NCI-H2171 treated with DMSO at 0.1 percent for 48 hours (cell line): ENCODE measurements at regions not wholly inside any gene's neighbourhood (a gene's known extent, or its start where the extent isn't known, plus 50 kb on each side); places are given as distances from the start of the nearest gene placed in this dataset.

Experiments
- DNase-seq: peaks from one replicate; lab custom pipeline; 2025; lab: John Stamatoyannopoulos, UW

GRCh38 chr12:29879606-29880308 lies 96.0 kb upstream of the TMTC1 start:
- DNase-seq = no peak

DNA sequence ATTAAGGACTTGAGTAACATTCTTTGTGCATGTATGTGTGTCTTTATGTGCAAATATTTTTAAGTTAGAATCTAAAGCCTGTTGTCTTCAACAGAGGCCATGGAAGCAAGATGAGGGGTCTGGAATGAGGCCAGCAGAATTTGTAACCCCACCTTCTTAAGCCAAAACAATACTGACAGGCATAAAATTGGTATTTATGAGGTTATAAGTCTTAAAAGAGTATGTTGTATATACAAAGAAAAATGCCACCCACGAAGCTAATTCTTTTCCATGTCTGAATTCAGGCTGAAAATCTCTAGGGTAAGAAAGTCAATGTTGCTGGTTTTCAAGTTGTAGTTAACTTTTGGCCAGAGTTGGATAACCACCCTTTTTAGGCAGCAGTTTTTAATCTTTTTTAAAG lies 86.2 kb upstream of the TMTC1 start:
- DNase-seq = no peak

DNA sequence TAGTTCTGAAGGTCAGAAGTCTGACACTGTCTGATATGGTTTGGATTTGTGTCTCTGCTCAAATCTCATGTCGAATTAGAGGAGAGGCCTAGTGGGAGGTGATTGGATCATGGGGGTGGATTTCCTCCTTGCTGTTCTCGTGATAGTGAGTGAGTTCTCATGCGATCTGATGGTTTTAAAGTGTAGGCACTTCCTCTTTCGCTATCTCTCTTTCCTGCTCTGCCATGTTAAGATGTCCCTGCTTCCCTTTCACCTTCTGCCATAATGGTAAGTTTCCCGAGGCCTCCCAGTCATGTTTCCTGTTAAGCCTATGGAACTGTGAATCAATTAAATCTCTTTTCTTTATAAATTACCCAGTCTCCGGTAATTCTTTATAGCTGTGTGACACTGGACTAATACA lies 84.1 kb upstream of the TMTC1 start:
- DNase-seq = no peak

- DNase-seq = no peak
Measured at GRCh38 chr12:29863665-29864064, 79.9 kb upstream of the TMTC1 start.

DNA sequence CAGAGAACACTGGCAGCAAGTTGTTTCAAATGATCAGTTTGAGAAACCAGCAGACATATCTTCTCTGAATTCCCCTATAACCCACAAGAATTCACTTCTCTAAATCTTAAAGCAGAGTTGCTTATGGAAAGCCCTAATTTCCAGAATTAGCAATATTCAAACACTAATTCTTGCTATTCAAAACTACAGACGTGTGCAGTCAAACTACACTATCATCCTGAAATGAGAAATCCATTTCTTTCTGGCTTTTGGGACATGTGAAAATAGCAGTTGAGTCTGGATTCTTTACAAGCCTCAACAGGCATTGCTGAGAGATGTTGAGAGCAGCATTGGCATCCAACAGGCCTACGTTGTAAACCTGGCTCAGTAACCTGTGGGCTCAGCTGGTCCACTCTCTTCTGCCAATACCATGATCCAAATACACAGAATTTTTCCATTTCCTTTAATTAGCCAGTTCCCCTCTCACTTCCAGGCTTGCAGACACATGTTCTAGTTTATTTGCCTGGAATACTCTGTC lies 74.6 kb upstream of the TMTC1 start:
- no peak for DNase-seq

DNA sequence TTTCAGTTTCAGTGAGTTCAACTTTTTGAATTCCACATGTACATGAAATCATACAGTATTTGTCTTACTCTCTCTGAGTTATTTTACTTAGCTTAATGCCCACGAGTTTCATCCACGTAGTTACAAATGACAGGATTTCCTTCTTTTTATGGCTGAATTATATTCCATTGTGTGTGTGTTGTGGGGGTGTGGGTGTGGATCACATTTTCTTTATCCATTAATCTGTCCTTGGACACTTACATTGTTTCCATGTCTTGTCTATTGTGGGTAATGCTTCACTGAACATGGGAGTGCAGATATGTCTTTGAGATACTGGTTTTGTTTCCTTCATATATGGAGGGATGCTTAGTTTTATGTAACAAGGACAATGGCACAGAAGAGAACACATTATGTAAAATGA lies 63.5 kb upstream of the TMTC1 start:
- DNase-seq = no peak

DNA sequence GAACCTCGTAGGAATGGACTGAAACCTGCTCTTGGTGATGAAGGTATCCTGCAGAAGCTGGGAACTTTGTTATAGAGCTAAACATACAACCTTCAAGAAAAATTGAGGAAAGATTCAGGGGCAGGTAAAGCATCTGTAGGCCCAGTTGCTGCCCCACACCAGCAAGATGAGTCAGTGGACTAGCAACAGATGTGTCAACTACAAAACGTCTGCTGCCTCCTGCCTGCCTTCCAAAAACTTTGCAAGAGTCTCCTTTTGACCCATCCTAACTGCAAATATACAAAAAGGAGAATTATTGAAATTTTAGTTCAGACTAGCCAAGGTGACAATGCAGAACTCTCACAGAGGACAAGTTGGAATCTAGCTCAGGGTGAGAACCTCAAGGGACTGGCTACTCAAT lies 60.9 kb upstream of the TMTC1 start:
- no peak for DNase-seq

DNA sequence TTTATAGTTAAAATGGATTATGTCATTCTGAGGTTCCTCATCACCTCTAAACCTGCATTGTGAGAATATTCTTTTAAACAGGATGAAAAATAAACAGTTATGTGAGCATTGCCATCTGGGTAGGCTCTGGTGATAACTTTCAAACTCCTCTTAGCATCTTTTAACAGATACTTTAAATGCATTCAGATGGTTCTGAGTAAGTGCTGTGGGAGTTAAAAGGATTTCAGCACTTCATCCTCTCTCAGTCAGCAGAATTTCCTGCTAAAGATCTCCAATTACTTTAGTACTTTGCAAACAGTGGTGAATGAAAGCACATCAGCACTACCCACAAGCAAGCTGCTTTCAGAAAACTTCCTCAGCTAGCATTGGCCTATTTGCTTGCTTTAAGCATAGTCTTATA lies 59.3 kb upstream of the TMTC1 start:
- DNase-seq = no peak

GRCh38 chr12:29838768-29839167 lies 55.0 kb upstream of the TMTC1 start:
- no peak for DNase-seq
